ENCODE measurements at regions not wholly inside any gene's neighbourhood (a gene's known extent, or its start where the extent isn't known, plus 50 kb on each side); places are given as distances from the start of the nearest gene placed in this dataset.
"Not testable (repeated sequence)": the region's sequence is repeated elsewhere in the genome, so short reads cannot be mapped to it uniquely, and the experiment has no call there.

DNA sequence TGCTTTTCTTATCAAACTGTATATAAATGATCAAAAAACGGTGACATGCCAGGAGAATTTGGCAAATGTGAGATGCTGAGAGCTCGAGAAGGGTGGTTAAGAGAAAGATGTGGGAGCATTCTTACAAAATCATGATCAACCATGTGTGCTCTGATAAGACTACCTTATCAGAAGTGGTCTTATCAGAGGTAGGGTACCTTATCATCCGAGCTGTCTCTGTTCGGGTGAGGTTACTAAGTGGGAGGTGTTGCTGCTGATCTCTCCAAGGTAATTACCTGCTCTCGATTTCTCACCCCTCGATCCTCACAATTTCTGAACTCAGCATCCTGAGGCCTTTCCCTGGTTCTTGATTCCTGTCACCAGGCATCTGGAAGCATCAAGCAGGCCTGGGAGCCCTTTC lies 813.0 kb upstream of the ID2 start:
- no peaks in the 10 kb centered on the region for H3K27me3 ChIP-seq
- WGBS, 2 donors: 62 to 63% methylated on average over 6 of the region's 6 CpGs
- no peak for ATAC-seq
- no peaks in the 10 kb centered on the region for H3K9me3 ChIP-seq
- H3K4me1 ChIP-seq: no peaks in the 10 kb centered on the region
- no peak for FAIRE-seq
- H3K27ac ChIP-seq: no peak overlapping the region
- DNase-seq: no peak
- intact Hi-C loops (cut with DNase I): no loop called here
- H3K4me3 ChIP-seq: no peak overlapping the region
- TF ChIP-seq, protein P1, sequence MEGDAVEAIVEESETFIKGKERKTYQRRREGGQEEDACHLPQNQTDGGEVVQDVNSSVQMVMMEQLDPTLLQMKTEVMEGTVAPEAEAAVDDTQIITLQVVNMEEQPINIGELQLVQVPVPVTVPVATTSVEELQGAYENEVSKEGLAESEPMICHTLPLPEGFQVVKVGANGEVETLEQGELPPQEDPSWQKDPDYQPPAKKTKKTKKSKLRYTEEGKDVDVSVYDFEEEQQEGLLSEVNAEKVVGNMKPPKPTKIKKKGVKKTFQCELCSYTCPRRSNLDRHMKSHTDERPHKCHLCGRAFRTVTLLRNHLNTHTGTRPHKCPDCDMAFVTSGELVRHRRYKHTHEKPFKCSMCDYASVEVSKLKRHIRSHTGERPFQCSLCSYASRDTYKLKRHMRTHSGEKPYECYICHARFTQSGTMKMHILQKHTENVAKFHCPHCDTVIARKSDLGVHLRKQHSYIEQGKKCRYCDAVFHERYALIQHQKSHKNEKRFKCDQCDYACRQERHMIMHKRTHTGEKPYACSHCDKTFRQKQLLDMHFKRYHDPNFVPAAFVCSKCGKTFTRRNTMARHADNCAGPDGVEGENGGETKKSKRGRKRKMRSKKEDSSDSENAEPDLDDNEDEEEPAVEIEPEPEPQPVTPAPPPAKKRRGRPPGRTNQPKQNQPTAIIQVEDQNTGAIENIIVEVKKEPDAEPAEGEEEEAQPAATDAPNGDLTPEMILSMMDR (IDR thresholded peaks at IDR 0.05): no peak
- H3K36me3 ChIP-seq: no peaks in the 10 kb centered on the region

GRCh38 chr2:7876445-7876844 lies 805.4 kb upstream of the ID2 start:
- H3K9me3 ChIP-seq; H3K4me3 ChIP-seq; ATAC-seq; FAIRE-seq; H3K27ac ChIP-seq; H3K27me3 ChIP-seq; intact Hi-C loops (cut with DNase I); H3K4me1 ChIP-seq; H3K36me3 ChIP-seq; DNase-seq: not testable (repeated sequence)
- WGBS, 2 donors: 83 to 86% methylated on average over 5 to 8 of the region's 8 CpGs

DNA sequence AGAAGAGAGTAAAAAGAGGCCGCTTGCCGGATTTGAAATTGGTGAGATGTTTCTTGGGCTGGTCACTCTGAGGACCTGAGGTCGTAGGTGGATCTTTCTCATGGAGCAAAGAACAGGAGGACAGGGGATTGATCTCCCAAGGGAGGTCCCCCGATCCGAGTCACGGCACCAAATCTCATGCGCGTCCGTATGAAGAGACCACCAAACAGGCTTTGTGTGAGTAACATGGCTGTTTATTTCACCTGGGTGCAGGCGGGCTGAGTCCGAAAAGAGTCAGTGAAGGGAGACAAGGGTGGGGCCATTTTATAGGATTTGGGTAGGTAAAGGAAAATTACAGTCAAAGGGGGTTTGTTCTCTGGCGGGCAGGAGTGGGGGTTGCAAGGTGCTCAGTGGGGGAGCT lies 803.6 kb upstream of the ID2 start:
- H3K9me3 ChIP-seq; H3K27ac ChIP-seq; DNase-seq; ATAC-seq; H3K4me3 ChIP-seq; H3K36me3 ChIP-seq; H3K27me3 ChIP-seq; intact Hi-C loops (cut with DNase I); FAIRE-seq; H3K4me1 ChIP-seq: not testable (repeated sequence)
- 91 to 92% methylated on average over 9 to 12 of the region's 12 CpGs for WGBS, 2 donors

DNA sequence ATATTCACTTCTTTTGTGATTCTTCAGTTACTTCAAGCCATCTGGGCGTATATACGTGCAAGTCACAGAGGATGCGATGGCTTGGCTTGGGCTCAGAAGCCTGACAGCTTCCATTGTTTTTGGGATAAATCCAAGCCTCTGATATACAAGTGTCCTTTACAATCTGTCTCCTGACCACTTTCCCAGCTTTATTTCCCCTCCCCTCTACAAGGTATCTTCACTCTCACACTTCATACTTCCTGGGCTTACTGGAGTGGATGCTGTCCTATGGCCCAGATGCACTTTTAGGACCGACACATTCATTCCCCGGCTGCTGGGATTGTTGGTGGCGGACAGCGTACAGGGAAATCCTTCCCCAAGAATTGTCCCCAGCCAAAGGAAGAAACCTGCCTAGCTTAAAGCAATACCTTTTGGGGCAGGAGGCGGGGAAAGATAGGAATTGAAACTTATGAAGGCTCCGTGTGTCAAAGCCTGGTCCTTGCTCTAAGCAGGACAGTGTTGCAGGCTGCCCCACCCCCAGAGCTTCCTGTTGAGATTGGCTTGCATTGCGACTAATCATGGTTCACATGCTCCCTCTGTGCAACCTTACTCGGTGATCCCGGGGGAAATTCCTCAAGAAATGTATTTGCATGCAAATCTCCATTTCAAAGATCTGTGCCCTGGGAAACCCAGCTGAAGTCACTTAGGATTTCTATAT lies 802.9 kb upstream of the ID2 start:
- no peaks in the 10 kb centered on the region for H3K9me3 ChIP-seq
- intact Hi-C loops (cut with DNase I): no loop called here
- FAIRE-seq: no peak
- DNase-seq: no peak
- H3K36me3 ChIP-seq: no peaks in the 10 kb centered on the region
- ATAC-seq: no peak
- no peaks in the 10 kb centered on the region for H3K27me3 ChIP-seq
- no peaks in the 10 kb centered on the region for H3K4me1 ChIP-seq
- H3K4me3 ChIP-seq: no peak overlapping the region
- H3K27ac ChIP-seq: no peak overlapping the region
- WGBS, 2 donors: 84 to 87% methylated on average over 12 of the region's 12 CpGs
- TF ChIP-seq, protein P1 (IDR thresholded peaks at IDR 0.05): no peak

GRCh38 chr2:7879483-7879835 lies 802.4 kb upstream of the ID2 start:
- ATAC-seq (no peak), DNase-seq (no peak), FAIRE-seq (no peak)
- H3K36me3 ChIP-seq: no peaks in the 10 kb centered on the region
- TF ChIP-seq, protein P1 (IDR thresholded peaks at IDR 0.05): no peak
- H3K4me1 ChIP-seq: no peaks in the 10 kb centered on the region
- 82 to 91% methylated on average over 1 of the region's 1 CpG for WGBS, 2 donors
- no peak overlapping the region for H3K27ac ChIP-seq
- H3K4me3 ChIP-seq: no peak overlapping the region
- intact Hi-C loops (cut with DNase I): no loop called here
- H3K9me3 ChIP-seq: no peaks in the 10 kb centered on the region
- H3K27me3 ChIP-seq: no peaks in the 10 kb centered on the region

- Histone ChIP-seq H3K4me3 (no peak overlapping the region), H3K9me3 (no peaks in the 10 kb centered on the region), H3K27me3 (no peaks in the 10 kb centered on the region), H3K27ac (no peak overlapping the region), H3K36me3 (no peaks in the 10 kb centered on the region), H3K4me1 (no peaks in the 10 kb centered on the region)
- 93 to 97% methylated on average over 2 of the region's 2 CpGs for WGBS, 2 donors
- ATAC-seq (no peak), DNase-seq (no peak), FAIRE-seq (no peak)
- intact Hi-C loops (cut with DNase I): no loop called here
- TF ChIP-seq, protein P1 (IDR thresholded peaks at IDR 0.05): no peak
Measured at GRCh38 chr2:7880126-7880525, 801.7 kb upstream of the ID2 start.
